Fibroblast of skin of right biceps (primary cell): ENCODE measurements at regions not wholly inside any gene's neighbourhood (a gene's known extent, or its start where the extent isn't known, plus 50 kb on each side); places are given as distances from the start of the nearest gene placed in this dataset.

ENCODE experiments used
- DNase-seq: peaks from one replicate; pipeline ENCODE4 v3.0.0-alpha.2; 2013

GRCh38 chr13:80671773-80672172, 330.8 kb upstream of the SPRY2 start:
- no peak for DNase-seq

GRCh38 chr13:80669112-80669511, 328.2 kb upstream of the SPRY2 start:
- DNase-seq: no peak

GRCh38 chr13:80668452-80668851, 327.5 kb upstream of the SPRY2 start:
- no peak for DNase-seq

- peak; percentile 83 for DNase-seq
Observed at GRCh38 chr13:80666782-80667552, 326.0 kb upstream of the SPRY2 start.

GRCh38 chr13:80665792-80666333, 324.9 kb upstream of the SPRY2 start:
- DNase-seq: peak; percentile 28

GRCh38 chr13:80664950-80665349, 324.0 kb upstream of the SPRY2 start:
- DNase-seq: peak; percentile 30

GRCh38 chr13:80663788-80664187, 322.9 kb upstream of the SPRY2 start:
- DNase-seq: no peak

- DNase-seq: no peak
Observed at GRCh38 chr13:80658705-80659104, 317.8 kb upstream of the SPRY2 start.

- no peak for DNase-seq
Observed at GRCh38 chr13:80656512-80656904, 315.6 kb upstream of the SPRY2 start.

- DNase-seq: no peak
Observed at GRCh38 chr13:80655778-80656511, 315.0 kb upstream of the SPRY2 start.

- no peak for DNase-seq
Observed at GRCh38 chr13:80654638-80655249, 313.8 kb upstream of the SPRY2 start.

- DNase-seq: no peak
Observed at GRCh38 chr13:80649274-80649673, 308.3 kb upstream of the SPRY2 start.

- DNase-seq: no peak
Observed at GRCh38 chr13:80642641-80643040, 301.7 kb upstream of the SPRY2 start.

GRCh38 chr13:80633251-80633650, 292.3 kb upstream of the SPRY2 start:
- no peak for DNase-seq

GRCh38 chr13:80630685-80631121, 289.8 kb upstream of the SPRY2 start:
- DNase-seq: peak; percentile 43

- DNase-seq: no peak
Observed at GRCh38 chr13:80618781-80619180, 277.9 kb upstream of the SPRY2 start.

- DNase-seq: no peak
Observed at GRCh38 chr13:80612804-80613203, 271.9 kb upstream of the SPRY2 start.

- DNase-seq: no peak
Observed at GRCh38 chr13:80611310-80611709, 270.4 kb upstream of the SPRY2 start.

- no peak for DNase-seq
Observed at GRCh38 chr13:80605716-80606115, 264.8 kb upstream of the SPRY2 start.

GRCh38 chr13:80605011-80605410, 264.1 kb upstream of the SPRY2 start:
- DNase-seq: no peak

- DNase-seq: peak; percentile 19
Observed at GRCh38 chr13:80604098-80604497, 263.2 kb upstream of the SPRY2 start.

- DNase-seq: no peak
Observed at GRCh38 chr13:80603351-80603750, 262.4 kb upstream of the SPRY2 start.

GRCh38 chr13:80599765-80600164, 258.8 kb upstream of the SPRY2 start:
- DNase-seq: no peak

GRCh38 chr13:80598189-80598588, 257.3 kb upstream of the SPRY2 start:
- DNase-seq: no peak
